HG03520 (cell line): ENCODE measurements at regions not wholly inside any gene's neighbourhood (a gene's known extent, or its start where the extent isn't known, plus 50 kb on each side); places are given as distances from the start of the nearest gene placed in this dataset.
"Not testable (repeated sequence)": the region's sequence is repeated elsewhere in the genome, so short reads cannot be mapped to it uniquely, and the experiment has no call there.

ENCODE experiments used
- ATAC-seq: cut with Tn5 transposase; IDR thresholded peaks from one replicate; pipeline ENCODE4 v1.9.1; 2021; ENCODE audit warnings: mild to moderate bottlenecking, moderate library complexity; ENCODE audit not compliant: unreplicated experiment

DNA sequence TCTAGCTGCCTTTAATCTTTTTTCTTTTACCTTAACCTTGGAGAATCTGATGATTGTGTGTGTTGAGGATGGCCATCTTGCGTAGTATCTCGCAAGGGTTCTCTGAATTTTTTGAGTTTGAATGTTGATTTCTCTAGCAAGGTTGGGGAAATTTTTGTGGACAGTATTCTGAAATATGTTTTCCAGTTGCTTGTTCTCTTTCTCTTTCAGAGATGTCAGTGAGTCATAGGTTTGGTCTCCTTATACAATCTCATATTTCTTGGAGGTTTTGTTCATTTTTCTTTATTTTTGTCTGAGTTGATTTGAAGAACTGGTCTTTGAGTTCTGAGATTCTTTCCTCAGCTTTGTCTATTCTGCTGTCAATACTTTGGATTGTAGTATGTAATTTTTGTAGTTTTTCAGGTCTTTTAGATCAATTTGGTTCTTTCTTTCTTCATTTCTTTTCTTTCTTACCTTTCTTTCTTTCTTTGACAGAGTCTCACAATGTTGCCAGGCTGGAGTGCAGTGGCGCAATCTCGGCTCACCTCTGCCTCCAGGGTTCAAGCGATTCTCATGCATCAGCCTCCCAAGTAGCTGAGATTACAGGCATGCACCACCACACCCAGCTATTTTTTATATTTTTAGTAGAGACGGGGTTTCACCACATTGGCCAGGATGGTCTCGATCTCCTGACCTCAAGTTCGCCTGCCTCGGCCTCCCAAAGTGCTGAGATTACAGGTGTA lies 366.4 kb upstream of the RASGRP1 start:
- ATAC-seq, result no peak

DNA sequence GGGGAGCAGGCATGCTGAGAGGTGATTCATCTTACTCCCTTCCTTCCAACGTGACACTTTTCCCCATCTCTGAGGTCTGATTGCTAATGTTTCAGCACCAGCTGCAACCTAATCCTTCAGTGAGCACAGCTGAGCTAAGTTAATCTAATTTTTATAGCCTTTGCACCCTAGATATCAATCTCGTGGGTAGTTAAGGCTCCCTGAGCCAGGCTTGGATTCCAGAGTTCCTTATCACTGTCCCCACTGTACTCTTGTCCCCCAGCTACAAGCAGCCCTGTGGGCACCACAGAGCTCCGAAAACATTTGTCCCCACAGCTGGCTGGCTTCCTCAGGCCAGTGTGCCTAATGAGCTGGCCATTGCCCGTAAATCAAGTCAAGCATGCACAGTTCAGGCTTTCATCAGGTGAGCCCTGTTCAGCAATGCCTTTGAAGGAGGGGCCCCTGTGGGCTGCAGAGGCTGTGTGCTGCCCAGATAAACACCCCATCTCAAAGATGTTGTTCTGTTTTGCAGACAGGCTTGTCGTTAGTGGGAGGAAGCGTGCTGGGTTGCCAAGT lies 376.9 kb upstream of the RASGRP1 start:
- ATAC-seq, result no peak

DNA sequence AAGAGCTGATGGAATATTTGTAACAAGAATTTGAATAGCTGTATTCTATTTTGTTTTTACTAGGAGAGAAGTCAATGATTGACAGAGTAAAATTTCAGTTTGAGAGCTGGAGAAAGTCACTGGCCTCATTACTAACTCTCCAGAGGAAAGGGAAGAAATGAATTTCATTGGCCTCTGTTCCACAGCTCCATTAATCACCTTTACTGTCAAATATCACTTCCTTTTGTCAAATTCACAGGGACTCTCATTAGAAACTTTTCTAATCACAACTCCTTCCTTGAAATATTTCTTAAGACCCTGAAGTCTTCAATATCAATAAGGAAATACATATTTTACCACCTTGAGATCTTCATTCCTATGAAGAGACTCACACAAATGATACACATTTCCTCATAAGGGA lies 379.9 kb upstream of the RASGRP1 start:
- no peak for ATAC-seq

DNA sequence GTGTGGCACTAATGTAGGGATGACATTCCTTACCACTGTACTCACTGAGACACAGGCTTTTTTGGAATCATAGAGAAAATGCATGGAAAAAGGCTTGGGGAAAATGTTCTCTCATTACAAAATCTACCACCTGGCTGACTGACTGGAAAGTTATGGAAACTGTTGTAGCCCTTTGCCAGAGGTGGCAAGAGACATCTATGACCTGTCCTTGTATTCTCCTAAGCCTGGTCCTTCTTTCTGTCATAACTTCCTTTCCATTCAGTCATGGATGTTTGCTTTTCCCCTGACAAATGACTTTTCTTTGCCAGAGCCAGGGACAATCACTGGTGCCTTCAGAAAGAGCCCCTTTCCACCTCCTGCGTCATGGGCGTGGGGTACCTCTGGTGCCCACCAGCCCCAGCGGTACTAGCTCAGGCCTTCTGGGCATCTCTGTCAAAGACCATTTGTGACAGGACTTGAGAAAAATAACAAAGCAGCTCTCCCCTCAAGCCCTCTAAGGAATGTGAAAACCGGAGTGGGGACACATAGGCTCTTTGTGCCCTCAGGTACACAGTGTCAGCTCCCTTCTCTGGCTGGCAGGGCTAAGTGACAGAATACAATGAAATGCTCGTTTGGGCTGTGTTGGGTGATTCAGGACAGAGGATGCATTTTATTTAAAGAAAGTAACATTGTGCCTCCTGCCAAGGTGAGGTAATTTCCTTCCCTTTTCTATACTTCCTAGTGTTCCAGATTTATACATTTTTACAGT lies 381.1 kb upstream of the RASGRP1 start:
- ATAC-seq, result no peak

DNA sequence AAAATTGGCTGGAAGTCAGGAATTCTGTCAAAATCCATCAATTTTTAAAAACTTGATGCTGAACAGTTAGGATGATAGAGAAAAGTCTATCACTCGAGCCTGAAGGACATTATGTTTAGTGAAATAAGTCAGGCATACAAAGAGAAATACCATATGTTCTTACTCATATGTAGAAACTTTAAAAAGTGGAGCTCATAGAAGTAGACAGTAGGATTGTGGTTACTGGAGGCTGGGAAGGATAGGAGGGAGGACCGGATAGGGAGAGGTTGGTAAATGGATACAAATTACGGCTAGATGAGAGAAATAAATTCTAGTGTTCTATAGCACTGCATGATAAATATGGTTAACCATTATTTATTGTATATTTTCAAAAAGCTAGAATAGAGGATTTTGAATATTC lies 389.5 kb upstream of the RASGRP1 start:
- ATAC-seq, result no peak

DNA sequence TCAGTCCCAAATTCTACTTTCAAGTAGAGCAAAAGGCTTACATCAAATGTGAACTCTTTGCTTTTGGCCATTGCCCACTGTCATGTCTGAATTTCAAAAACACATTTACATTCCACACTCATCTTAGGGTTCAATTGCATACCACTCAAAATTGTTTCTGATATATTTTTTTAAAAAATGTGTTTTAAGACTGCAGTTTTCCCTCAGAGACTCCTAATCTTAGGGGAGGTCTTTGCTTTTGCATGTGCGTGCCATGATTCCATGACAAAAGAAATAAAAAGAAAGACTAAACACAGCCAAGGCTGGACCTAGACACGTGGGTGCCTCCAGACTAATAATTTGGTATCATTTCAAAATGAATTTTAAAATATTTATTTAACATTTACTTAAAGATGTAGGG lies 396.8 kb upstream of the RASGRP1 start:
- no peak for ATAC-seq

DNA sequence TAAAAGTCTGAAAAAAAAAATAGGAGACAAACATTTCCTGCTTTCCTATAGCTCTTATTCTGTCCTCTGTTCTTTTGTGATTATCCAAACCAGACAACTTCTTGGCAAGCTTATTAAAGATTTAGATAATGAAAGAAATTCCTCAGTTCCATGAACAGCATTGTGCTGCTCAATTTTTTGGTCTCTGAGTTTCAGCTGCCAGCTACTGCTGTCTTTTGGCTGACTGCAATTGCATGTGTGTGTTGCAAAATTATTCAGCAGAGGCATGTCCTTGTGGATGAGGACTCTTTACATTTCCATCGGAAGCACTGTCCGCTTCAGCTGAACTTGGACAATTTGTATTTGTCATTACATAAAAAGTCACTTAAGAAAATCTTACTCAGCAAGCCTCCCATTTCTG lies 397.3 kb upstream of the RASGRP1 start:
- ATAC-seq, result no peak

DNA sequence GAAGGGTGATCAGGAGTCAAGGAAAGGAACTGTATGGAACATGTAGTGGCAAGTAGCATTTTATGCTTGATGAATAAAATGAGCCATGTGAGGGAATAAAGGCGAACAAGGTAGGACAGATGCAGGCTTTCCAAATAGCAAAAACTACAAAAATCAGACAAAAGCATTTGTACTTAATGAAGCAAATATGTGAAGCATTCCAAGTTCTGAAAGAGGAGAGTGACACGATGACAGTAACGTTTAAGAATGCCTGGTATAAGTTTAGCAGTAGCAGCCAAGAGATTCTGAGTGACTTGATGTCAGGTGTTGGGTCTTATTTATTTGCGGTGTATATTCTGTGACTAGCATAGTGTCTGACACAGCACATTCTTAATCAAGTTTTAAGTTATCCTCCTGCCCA lies 408.2 kb upstream of the RASGRP1 start:
- ATAC-seq, result no peak

DNA sequence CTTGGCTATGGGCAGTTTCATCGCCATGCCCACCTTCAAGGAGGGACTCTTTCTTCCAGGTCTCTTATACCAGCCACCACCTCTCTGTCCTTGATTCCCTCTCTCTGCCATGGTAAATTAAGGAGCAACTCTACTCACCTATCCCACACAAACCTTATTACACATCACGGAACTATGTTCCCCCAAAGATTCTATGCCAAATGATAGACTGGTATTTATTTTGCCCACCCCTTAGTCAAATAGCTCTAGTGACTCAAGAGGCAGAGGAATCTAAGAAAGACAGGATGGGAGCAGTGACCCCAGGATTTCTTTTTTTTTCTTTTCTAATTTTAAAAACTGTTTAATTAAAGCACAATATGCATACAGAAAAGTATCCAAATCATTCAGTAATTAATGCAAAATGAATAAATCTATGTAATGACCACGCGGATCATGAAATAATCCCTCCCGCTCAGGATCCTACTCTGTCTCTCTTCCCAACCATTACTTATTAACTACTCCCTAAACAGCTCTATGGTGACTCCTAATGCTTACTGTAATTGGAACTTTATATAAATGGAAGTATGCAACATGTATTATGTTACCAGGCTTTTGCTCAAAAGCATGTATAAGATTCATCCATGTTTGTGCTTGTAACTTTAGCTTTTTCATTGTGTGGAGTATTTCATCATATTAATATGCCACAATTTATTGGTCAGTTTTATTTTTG lies 410.8 kb upstream of the RASGRP1 start:
- ATAC-seq, result no peak

DNA sequence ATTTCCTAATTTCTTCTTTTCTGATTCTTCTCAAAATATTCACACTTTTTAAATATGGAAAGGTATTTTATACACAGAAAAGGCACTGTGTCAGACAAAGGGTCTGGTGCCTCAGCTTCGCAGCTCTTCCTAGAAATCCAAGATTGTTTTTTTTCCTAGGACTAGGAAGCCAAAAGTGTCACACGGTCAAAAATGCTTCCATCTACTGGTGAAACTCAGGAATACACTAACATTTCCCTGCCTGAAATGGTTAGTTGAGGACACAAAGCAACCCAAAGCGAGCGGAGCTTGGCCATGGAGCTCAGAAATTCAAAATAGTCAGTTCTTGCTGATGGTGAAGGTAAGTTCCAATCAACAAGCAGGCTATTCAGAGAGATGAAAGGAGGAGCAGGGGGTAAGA lies 426.5 kb upstream of the RASGRP1 start:
- no peak for ATAC-seq

DNA sequence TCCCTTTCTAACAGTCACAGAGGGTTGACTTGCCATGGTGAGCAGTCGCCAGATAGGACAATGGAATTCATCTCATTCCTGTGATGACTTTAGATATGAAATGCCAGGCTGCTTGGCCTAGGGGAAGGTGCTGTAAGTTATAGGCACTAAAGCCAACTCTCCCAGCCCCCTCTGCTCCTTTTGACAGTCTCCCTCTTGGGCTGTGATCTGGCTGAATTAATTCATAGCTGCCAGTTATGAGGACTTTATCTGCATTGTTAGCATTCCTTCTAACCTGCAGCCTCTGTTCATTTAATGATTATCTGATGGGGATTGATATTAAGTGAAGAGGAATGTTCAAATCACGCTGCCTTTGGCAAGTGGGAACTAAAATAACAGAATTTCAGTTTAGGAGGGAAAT lies 427.1 kb upstream of the RASGRP1 start:
- ATAC-seq, result no peak

DNA sequence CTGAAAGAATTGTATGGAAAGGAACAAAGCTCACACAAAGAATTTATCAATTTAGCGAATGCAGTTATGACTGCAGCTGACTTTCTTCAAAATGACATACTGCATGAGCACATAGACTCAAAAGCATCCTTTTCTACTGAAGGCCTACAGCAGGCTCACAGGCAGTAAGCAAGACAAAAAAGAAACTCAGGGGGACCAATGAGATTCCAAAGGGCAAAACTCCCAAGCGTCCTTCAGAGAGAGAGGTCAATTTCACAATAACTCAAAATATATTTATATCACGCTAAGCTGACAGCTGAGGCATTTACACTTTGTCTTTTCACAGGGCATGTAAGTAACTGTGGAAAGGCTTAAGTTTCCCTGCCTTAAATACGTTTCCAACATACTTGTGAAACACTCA lies 427.9 kb upstream of the RASGRP1 start:
- ATAC-seq, result no peak

DNA sequence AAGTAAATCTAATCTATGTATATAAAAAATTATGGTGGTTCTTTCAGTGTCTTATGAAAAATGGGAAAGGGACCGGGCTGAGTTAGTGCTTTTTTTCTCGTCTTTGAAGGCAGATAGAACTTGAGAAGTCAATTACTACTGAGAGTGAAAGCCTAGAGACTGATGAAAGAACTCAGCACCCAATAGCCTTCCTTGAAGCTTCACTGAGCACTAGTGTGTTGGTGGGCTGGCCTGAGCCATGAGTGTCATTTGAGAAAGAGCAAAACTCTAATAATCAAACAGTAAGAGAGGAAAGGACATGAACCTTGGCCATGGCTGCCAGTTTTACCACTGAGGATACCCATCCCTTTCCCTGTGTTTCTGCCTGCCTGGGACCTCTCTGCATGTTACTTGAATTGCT lies 428.3 kb upstream of the RASGRP1 start:
- no peak for ATAC-seq

DNA sequence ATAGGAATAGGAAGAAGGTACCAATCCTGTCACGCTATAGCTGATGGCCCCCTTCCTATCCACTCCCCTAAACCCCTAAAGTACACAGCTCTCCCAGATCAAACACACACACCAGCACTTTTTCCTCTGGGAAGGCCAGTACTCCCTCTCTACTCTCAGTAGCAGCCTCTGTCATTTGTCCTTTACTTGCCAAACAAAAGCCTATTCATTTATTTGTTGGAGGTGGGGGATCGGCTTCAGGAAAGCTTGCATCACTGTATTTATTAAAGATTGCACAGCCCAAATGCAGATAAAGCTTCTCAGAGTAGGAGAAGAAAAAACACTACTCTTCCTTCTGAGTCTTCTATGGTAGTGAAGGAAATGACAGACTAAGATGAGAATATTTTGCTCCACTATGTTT lies 429.7 kb upstream of the RASGRP1 start:
- no peak for ATAC-seq

DNA sequence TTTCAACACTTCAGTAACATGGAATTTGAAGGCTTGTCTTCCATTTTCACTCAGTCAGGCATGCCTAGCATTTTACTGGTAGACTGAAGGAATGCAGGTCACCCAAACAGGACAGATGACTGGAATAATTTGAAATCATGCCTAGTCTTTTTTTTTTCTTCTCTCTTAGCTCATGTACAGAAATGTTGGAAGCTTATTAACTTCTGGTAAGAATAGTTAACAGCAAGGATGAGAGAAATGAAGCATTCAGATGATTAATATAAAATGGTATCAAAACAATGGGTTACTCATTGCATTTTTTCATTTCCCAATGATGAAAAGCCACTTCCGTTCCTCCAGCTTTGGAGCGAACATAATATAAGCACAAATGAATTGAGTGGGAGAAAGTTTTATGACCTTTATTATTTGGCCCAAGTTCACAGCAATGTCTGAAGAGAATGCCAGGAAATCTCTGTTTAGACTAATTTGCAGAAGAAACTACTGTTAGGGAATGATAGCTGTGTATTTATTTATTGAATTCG lies 431.6 kb upstream of the RASGRP1 start:
- no peak for ATAC-seq

DNA sequence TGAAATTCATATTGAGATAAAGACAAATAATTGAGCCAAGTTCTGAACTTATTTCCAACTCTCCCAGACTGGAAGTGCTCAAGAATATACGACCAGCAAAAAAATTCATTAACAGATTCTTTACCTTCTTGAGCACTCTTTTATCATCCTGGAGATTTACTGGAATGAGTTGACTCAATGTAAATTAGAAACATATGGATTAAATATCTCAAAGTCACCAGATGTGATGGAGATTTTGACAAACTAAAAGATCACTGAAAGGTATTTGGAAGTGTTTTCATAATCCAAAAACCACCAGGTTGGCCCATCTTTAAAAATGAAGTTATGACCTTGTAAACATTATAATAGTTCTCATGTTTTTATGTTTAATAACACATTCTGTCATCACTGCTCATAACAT lies 433.2 kb upstream of the RASGRP1 start:
- no peak for ATAC-seq

DNA sequence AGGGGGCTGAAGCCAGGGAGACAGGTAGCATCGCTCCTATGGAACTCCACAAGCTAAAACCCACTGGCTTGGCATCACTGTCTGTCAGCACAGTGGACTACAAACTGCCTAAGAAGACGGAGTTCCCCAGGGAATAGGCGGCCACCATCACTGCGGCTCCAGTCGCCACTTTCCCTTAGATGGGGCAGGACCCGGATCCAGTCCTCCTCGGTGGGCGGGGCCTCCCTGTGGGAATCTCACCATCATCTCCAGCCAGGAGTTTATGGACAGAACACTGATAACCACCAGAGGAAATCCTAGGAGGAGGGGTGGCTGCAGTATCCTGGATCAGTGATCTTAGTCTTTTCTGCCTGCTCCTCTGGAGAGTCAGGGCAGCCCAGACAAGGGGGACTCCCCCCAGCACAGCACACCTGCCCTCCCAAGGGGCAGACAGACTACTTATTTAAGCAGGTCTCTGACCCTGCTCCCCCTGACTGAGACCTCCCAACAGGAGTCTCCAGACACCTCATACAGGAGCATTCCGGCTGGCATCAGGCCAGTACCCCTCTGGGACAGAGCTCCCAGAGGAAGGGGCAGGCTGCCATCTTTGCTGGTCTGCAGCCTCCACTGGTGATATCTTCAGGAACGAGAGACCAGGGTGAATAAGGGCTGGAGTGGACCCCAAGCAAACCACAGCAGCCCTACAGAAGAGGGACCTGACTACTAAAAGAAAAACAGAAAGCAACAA lies 435.6 kb upstream of the RASGRP1 start:
- ATAC-seq, result no peak

DNA sequence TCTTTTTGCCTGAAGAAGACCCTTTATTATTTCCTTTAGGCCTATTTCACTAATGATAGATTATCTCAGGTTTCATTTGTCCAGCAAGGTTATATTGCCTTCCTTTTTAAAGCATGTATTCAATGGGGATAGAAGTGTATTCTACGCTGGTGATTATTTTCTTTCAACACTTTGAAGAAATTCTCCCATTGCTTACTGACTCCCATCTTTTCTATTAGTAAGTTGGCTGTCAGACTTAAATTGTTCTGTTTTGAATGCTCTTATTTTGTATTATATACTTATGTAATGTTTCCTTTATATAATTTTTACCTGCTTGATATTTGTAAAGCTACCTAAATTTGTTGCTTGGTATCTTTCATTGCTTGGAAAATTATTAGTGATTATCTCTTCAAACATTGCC lies 445.1 kb upstream of the RASGRP1 start:
- ATAC-seq, result no peak

DNA sequence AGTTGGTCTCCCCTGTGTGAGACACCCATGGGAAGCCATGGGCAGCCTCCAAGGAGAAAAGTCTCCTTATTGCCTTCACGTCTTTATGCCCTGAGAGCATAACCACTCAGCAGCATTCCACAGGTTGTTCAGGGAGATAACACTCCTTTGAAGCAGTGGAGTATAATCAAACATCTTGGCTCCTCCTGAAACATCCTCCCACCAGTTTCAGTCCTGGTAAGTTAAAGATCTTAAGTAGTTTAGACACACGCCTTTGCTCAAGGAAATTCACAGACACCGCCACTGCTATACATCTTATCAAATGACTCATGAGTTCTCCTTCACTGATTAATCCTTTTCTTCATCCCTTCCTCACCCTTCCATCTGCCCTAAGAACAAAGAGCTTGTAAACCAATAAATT lies 446.5 kb upstream of the RASGRP1 start:
- ATAC-seq, result not testable (repeated sequence)

DNA sequence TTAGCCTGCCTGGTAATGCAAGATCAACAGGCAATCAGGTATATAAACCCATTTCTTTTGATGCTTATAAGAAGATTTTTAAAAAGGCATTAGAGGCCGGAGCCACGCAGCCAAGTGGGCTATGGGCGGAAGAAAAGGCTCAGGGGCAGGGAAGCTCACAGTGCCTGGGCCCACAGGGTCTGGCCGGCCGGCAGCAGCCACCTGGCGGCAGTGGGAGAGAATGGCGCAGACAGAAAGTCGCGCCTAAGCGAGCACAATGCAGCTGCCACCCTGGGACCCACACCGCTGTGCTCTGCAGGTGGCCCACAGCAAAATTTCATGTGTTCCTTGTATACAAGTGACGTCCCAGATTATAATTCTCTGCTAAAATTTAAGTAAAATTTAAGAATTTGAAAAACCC lies 448.6 kb upstream of the RASGRP1 start:
- ATAC-seq, result no peak

DNA sequence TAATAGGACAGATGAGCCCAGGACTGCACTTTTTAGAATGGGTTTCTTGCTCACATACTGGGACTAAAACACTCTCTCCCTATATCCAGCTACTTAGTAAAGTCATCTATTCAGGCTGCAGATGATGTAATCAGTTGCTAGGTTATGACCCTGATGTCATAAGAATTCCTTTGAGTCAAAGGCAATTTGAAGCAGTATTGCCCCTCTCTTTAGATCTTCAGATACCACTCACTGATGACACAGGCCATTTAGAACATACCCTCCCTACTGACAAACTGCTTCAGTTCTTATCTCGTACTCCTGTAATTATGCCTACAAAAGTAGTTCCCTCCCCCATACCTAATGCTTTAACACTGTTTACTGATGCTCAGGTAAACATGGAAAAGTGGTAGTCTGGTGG lies 450.1 kb upstream of the RASGRP1 start:
- ATAC-seq, result no peak
